SK-N-MC (cell line): ENCODE measurements at regions not wholly inside any gene's neighbourhood (a gene's known extent, or its start where the extent isn't known, plus 50 kb on each side); places are given as distances from the start of the nearest gene placed in this dataset.
"Not testable (repeated sequence)": the region's sequence is repeated elsewhere in the genome, so short reads cannot be mapped to it uniquely, and the experiment has no call there.

Experiments used
- DNase-seq: peaks from one replicate; pipeline ENCODE4 v3.0.0-alpha.2; 2011; ENCODE audit warnings: low read depth, low spot score
- H3K27ac ChIP-seq: fragments of 200-600 bp; sonication (generic); 2 replicates; pipeline ENCODE4 v1.5.1; 2016; ENCODE audit warnings: mixed run types
- H3K36me3 ChIP-seq: fragments of 200-600 bp; sonication (generic); 2 replicates; pipeline ENCODE4 v1.6.1; 2017; ENCODE audit warnings: antibody characterized with exemption, low read length, mixed read lengths; ENCODE audit not compliant: insufficient read depth
- H3K4me3 ChIP-seq: fragments of 200-600 bp; sonication (generic); 2 replicates; pipeline ENCODE4 v1.5.1; 2016
- H3K9ac ChIP-seq: fragments of 200-600 bp; sonication (generic); 2 replicates; pipeline ENCODE4 v1.8.0; 2017; ENCODE audit warnings: mixed run types, mixed read lengths; ENCODE audit not compliant: insufficient read length
- H3K9me3 ChIP-seq: fragments of 200-600 bp; sonication (generic); 2 replicates; pipeline ENCODE4 v1.6.1; 2017; ENCODE audit warnings: low read depth, mild to moderate bottlenecking, antibody characterized with exemption, low read length, moderate library complexity, mixed read lengths
- EZH2 ChIP-seq: fragments of 200-600 bp; sonication (generic); IDR thresholded peaks from one replicate; pipeline ENCODE4 v1.6.1; 2017; ENCODE audit warnings: antibody characterized with exemption
- FOXP2 ChIP-seq: optimal IDR thresholded peaks from 2 replicates; pipeline ENCODE3; 2011; ENCODE audit warnings: mild to moderate bottlenecking, moderate library complexity; ENCODE audit not compliant: insufficient read depth; ENCODE audit errors: extremely low read length, control extremely low read depth
- POLR2AphosphoS5 ChIP-seq: IDR thresholded peaks from 2 replicates; pipeline ENCODE4 v1.6.1; 2012; ENCODE audit warnings: mild to moderate bottlenecking, low read depth, low read length, borderline replicate concordance

GRCh38 chr6:134400941-134401340, 83.0 kb upstream of the SGK1 start:
- H3K9ac ChIP-seq: no peak overlapping the region
- H3K9me3 ChIP-seq: no peaks in the 10 kb centered on the region
- no peak overlapping the region for H3K4me3 ChIP-seq
- no peak for DNase-seq
- TF ChIP-seq FOXP2 (no peak), EZH2 (no peak), POLR2AphosphoS5 (no peak)
- no peaks in the 10 kb centered on the region for H3K36me3 ChIP-seq
- no peak overlapping the region for H3K27ac ChIP-seq

- Histone ChIP-seq H3K27ac (no peak overlapping the region), H3K9ac (no peak overlapping the region), H3K9me3 (no peaks in the 10 kb centered on the region), H3K36me3 (no peaks in the 10 kb centered on the region), H3K4me3 (no peak overlapping the region)
- TF ChIP-seq EZH2 (no peak), POLR2AphosphoS5 (no peak), FOXP2 (no peak)
- no peak for DNase-seq
Measured at GRCh38 chr6:134398453-134398852, 80.5 kb upstream of the SGK1 start.

- Histone ChIP-seq H3K9me3 (no peaks in the 10 kb centered on the region), H3K27ac (no peak overlapping the region), H3K4me3 (no peak overlapping the region), H3K36me3 (no peaks in the 10 kb centered on the region), H3K9ac (no peak overlapping the region)
- no peak for TF ChIP-seq POLR2AphosphoS5
- TF ChIP-seq FOXP2: no peak
- TF ChIP-seq EZH2: no peak
- DNase-seq: no peak
Measured at GRCh38 chr6:134397676-134398075, 79.8 kb upstream of the SGK1 start.

GRCh38 chr6:134394905-134395304, 77.0 kb upstream of the SGK1 start:
- DNase-seq: no peak
- TF ChIP-seq FOXP2 (no peak), POLR2AphosphoS5 (no peak), EZH2 (no peak)
- Histone ChIP-seq H3K9ac (no peak overlapping the region), H3K27ac (no peak overlapping the region), H3K4me3 (no peak overlapping the region), H3K36me3 (no peaks in the 10 kb centered on the region), H3K9me3 (no peaks in the 10 kb centered on the region)

GRCh38 chr6:134394208-134394607, 76.3 kb upstream of the SGK1 start:
- Histone ChIP-seq H3K9me3 (no peaks in the 10 kb centered on the region), H3K36me3 (no peaks in the 10 kb centered on the region), H3K9ac (no peak overlapping the region), H3K4me3 (no peak overlapping the region), H3K27ac (no peak overlapping the region)
- DNase-seq: no peak
- no peak for TF ChIP-seq FOXP2
- no peak for TF ChIP-seq EZH2
- no peak for TF ChIP-seq POLR2AphosphoS5

GRCh38 chr6:134391205-134391604, 73.3 kb upstream of the SGK1 start:
- Histone ChIP-seq H3K9ac (no peak overlapping the region), H3K9me3 (no peaks in the 10 kb centered on the region), H3K27ac (no peak overlapping the region), H3K36me3 (no peaks in the 10 kb centered on the region), H3K4me3 (no peak overlapping the region)
- DNase-seq: no peak
- no peak for TF ChIP-seq POLR2AphosphoS5
- TF ChIP-seq EZH2: no peak
- no peak for TF ChIP-seq FOXP2

GRCh38 chr6:134389658-134390057, 71.7 kb upstream of the SGK1 start:
- no peak overlapping the region for H3K27ac ChIP-seq
- no peak overlapping the region for H3K9ac ChIP-seq
- DNase-seq: no peak
- no peaks in the 10 kb centered on the region for H3K9me3 ChIP-seq
- TF ChIP-seq EZH2: no peak
- no peak for TF ChIP-seq POLR2AphosphoS5
- TF ChIP-seq FOXP2: no peak
- no peak overlapping the region for H3K4me3 ChIP-seq
- no peaks in the 10 kb centered on the region for H3K36me3 ChIP-seq

- TF ChIP-seq POLR2AphosphoS5 (no peak), EZH2 (no peak), FOXP2 (no peak)
- H3K9me3 ChIP-seq: no peaks in the 10 kb centered on the region
- no peaks in the 10 kb centered on the region for H3K36me3 ChIP-seq
- DNase-seq: no peak
- H3K27ac ChIP-seq: no peak overlapping the region
- H3K9ac ChIP-seq: no peak overlapping the region
- no peak overlapping the region for H3K4me3 ChIP-seq
Measured at GRCh38 chr6:134389129-134389528, 71.2 kb upstream of the SGK1 start.

GRCh38 chr6:134386482-134386881, 68.6 kb upstream of the SGK1 start:
- not testable (repeated sequence) for H3K4me3 ChIP-seq, H3K36me3 ChIP-seq, H3K27ac ChIP-seq, DNase-seq, H3K9me3 ChIP-seq, H3K9ac ChIP-seq
